ENCODE measurements at regions not wholly inside any gene's neighbourhood (a gene's known extent, or its start where the extent isn't known, plus 50 kb on each side); places are given as distances from the start of the nearest gene placed in this dataset.

GRCh38 chr17:72031219-72031884, 89.5 kb upstream of the SOX9 start:
- Histone ChIP-seq H3K27ac (ENCODE audit: low read depth, low read length, poor library complexity, severe bottlenecking) (peak overlapping the region; percentile 81), H3K4me3 (ENCODE audit: low read depth, low read length, poor library complexity, severe bottlenecking) (peak overlapping the region; percentile 43), H3K27me3 (replicated peaks; ENCODE audit: insufficient read depth, low read depth, low read length, poor library complexity) (no peaks in the 10 kb centered on the region), H3K9me3 (ENCODE audit: low read depth, low read length, poor library complexity, severe bottlenecking) (no peaks in the 10 kb centered on the region), H3K4me1 (ENCODE audit: insufficient read depth, low read length, poor library complexity, severe bottlenecking) (peaks cover 32% of the 10 kb centered on the region), H3K36me3 (ENCODE audit: insufficient read depth, low read length, poor library complexity, severe bottlenecking) (no peaks in the 10 kb centered on the region)
- peak; percentile 50 for DNase-seq (ENCODE audit: low spot score)
- no TSS peak for BruUV-seq (replicated peaks)
- TF ChIP-seq, protein P1, sequence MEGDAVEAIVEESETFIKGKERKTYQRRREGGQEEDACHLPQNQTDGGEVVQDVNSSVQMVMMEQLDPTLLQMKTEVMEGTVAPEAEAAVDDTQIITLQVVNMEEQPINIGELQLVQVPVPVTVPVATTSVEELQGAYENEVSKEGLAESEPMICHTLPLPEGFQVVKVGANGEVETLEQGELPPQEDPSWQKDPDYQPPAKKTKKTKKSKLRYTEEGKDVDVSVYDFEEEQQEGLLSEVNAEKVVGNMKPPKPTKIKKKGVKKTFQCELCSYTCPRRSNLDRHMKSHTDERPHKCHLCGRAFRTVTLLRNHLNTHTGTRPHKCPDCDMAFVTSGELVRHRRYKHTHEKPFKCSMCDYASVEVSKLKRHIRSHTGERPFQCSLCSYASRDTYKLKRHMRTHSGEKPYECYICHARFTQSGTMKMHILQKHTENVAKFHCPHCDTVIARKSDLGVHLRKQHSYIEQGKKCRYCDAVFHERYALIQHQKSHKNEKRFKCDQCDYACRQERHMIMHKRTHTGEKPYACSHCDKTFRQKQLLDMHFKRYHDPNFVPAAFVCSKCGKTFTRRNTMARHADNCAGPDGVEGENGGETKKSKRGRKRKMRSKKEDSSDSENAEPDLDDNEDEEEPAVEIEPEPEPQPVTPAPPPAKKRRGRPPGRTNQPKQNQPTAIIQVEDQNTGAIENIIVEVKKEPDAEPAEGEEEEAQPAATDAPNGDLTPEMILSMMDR (conservative IDR thresholded peaks at IDR 0.05; ENCODE audit: low read depth, low read length), result no peak
- TF ChIP-seq EZH2 (IDR thresholded peaks at IDR 0.05; ENCODE audit: borderline replicate concordance, low read depth, low read length, poor library complexity, severe bottlenecking), result no peak
- intact Hi-C loops (cut with micrococcal nuclease; ENCODE audit: unreplicated experiment), result loop anchor here (2.0 kb wide), 1 partner anchor 87 kb away; no protein-coding TSS in a partner anchor
- POLR2A ChIA-PET (ENCODE audit: low non-redundant PET), result no interaction called here
- CTCF ChIA-PET, result interaction anchor here (0.6 kb wide), 1 partner anchor 735 kb away, joined by 3 read pairs; no protein-coding TSS in a partner anchor

GRCh38 chr17:72033334-72033733, 87.5 kb upstream of the SOX9 start:
- Histone ChIP-seq H3K36me3 (ENCODE audit: insufficient read depth, low read length, poor library complexity, severe bottlenecking) (no peaks in the 10 kb centered on the region), H3K4me3 (ENCODE audit: low read depth, low read length, poor library complexity, severe bottlenecking) (no peak overlapping the region), H3K27me3 (replicated peaks; ENCODE audit: insufficient read depth, low read depth, low read length, poor library complexity) (no peaks in the 10 kb centered on the region), H3K4me1 (ENCODE audit: insufficient read depth, low read length, poor library complexity, severe bottlenecking) (peaks cover 32% of the 10 kb centered on the region), H3K9me3 (ENCODE audit: low read depth, low read length, poor library complexity, severe bottlenecking) (no peaks in the 10 kb centered on the region), H3K27ac (ENCODE audit: low read depth, low read length, poor library complexity, severe bottlenecking) (peak overlapping the region; percentile 31)
- intact Hi-C loops (cut with micrococcal nuclease; ENCODE audit: unreplicated experiment), result no loop called here
- POLR2A ChIA-PET (ENCODE audit: low non-redundant PET), result interaction anchor here (0.7 kb wide), 1 partner anchor 354 kb away, joined by 13 read pairs; no protein-coding TSS in a partner anchor
- CTCF ChIA-PET, result interaction anchor here (0.7 kb wide), 1 partner anchor 90 kb away, joined by 8 read pairs; no protein-coding TSS in a partner anchor
- BruUV-seq (replicated peaks), result no TSS peak
- no peak for DNase-seq (ENCODE audit: low spot score)
- TF ChIP-seq EZH2 (IDR thresholded peaks at IDR 0.05; ENCODE audit: borderline replicate concordance, low read depth, low read length, poor library complexity, severe bottlenecking), result no peak
- TF ChIP-seq, protein P1 (conservative IDR thresholded peaks at IDR 0.05; ENCODE audit: low read depth, low read length), result no peak

DNA sequence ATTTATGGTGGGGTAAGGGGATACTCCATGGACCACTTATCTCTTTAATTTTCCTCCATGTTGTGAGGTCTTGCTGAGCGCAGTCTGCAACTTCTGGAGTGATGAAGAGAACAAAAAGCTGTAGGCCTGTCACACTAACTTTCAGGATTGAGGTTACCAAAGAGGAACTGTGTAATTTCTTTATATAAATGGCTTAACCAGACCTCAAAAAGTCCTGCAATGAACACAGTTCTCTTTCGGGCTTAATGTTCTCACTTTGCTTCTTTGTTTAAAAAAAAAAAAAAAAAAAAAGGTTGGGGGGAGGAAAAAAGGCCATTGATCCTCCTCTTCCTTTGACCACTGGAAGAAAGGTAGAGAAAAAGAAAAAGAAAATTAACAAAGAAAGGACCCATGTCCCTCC, 86.8 kb upstream of the SOX9 start:
- no TSS peak for BruUV-seq (replicated peaks)
- Histone ChIP-seq H3K4me3 (ENCODE audit: low read depth, low read length, poor library complexity, severe bottlenecking) (no peak overlapping the region), H3K27ac (ENCODE audit: low read depth, low read length, poor library complexity, severe bottlenecking) (no peak overlapping the region), H3K27me3 (replicated peaks; ENCODE audit: insufficient read depth, low read depth, low read length, poor library complexity) (no peaks in the 10 kb centered on the region), H3K9me3 (ENCODE audit: low read depth, low read length, poor library complexity, severe bottlenecking) (no peaks in the 10 kb centered on the region), H3K4me1 (ENCODE audit: insufficient read depth, low read length, poor library complexity, severe bottlenecking) (peaks cover 32% of the 10 kb centered on the region), H3K36me3 (ENCODE audit: insufficient read depth, low read length, poor library complexity, severe bottlenecking) (no peaks in the 10 kb centered on the region)
- intact Hi-C loops (cut with micrococcal nuclease; ENCODE audit: unreplicated experiment), result no loop called here
- POLR2A ChIA-PET (ENCODE audit: low non-redundant PET), result interaction anchor here (0.7 kb wide), 1 partner anchor 354 kb away, joined by 13 read pairs; no protein-coding TSS in a partner anchor
- no peak for DNase-seq (ENCODE audit: low spot score)
- CTCF ChIA-PET, result interaction anchor here (0.7 kb wide), 1 partner anchor 90 kb away, joined by 8 read pairs; no protein-coding TSS in a partner anchor
- TF ChIP-seq EZH2 (IDR thresholded peaks at IDR 0.05; ENCODE audit: borderline replicate concordance, low read depth, low read length, poor library complexity, severe bottlenecking), result no peak
- TF ChIP-seq, protein P1 (conservative IDR thresholded peaks at IDR 0.05; ENCODE audit: low read depth, low read length), result no peak
